GM12864 (cell line): ENCODE measurements at regions not wholly inside any gene's neighbourhood (a gene's known extent, or its start where the extent isn't known, plus 50 kb on each side); places are given as distances from the start of the nearest gene placed in this dataset.

Experiments
- DNase-seq: peaks from one replicate; pipeline ENCODE4 v3.0.0-alpha.2; 2011; ENCODE audit warnings: low read depth
- H3K4me3 ChIP-seq: 2 replicates; pipeline ENCODE4 v1.5.1; 2011; ENCODE audit warnings: mild to moderate bottlenecking, low read depth, low read length, control low read depth
- TF ChIP-seq, protein P1 (sequence below): IDR thresholded peaks from 2 replicates; pipeline ENCODE4 v1.5.1; 2011; ENCODE audit warnings: low read depth, mild to moderate bottlenecking, moderate library complexity, low read length, control low read depth, inconsistent platforms; ENCODE audit errors: missing control alignments

DNA sequence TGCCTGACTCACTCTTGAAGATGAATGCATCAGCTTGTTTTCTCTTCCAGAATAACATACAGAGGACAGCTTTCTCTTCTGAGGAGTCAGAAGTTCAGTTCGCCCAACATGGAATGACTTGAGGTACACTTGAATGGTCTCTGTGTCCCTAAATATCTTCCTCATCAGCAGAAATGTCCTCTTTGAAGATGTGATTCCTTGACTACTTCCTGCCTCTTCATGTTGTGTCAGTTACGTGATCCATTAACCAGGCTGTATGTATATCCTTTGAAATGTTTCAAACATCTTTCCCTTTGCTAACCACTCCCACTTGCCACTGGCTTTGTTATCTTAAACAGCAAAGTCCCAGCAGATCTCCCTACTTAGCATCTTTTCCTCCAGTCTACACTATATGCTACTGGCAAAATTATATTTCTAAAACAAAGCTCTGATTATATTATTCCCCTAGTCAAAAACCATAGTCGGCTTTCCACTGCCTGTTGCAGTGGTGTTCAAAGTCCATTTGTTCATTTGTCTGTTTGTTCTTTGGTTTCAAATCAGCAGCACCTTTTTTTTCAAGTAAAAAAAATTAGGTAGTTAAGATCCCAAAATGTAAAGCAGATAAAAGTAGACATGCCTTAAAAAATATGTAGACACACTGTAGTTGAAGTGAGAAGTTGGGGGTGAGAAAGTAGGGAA, 82.1 kb upstream of the PAK3 start:
- no peak overlapping the region for H3K4me3 ChIP-seq
- TF ChIP-seq, protein P1, sequence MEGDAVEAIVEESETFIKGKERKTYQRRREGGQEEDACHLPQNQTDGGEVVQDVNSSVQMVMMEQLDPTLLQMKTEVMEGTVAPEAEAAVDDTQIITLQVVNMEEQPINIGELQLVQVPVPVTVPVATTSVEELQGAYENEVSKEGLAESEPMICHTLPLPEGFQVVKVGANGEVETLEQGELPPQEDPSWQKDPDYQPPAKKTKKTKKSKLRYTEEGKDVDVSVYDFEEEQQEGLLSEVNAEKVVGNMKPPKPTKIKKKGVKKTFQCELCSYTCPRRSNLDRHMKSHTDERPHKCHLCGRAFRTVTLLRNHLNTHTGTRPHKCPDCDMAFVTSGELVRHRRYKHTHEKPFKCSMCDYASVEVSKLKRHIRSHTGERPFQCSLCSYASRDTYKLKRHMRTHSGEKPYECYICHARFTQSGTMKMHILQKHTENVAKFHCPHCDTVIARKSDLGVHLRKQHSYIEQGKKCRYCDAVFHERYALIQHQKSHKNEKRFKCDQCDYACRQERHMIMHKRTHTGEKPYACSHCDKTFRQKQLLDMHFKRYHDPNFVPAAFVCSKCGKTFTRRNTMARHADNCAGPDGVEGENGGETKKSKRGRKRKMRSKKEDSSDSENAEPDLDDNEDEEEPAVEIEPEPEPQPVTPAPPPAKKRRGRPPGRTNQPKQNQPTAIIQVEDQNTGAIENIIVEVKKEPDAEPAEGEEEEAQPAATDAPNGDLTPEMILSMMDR = no peak
- no peak for DNase-seq

DNA sequence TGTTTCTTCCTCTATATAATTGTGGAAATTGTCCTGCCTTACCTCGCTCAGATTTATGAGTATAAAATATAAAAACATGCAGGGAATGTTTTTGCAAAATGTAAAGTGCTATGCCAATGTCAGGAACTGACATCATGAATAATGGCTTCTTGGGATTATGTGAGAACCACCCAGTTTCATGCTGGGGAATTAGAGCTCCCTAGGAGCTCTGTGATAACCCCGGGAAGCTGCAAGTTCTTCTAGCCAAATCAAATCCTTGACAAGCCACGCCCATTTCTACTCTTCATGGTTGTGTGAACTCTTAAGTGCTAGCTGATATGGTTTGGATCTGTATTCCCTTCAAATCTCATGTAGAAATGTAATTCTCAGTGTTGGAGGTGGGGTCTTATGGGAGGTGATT, 85.9 kb upstream of the PAK3 start:
- TF ChIP-seq, protein P1 = no peak
- H3K4me3 ChIP-seq = no peak overlapping the region
- no peak for DNase-seq

GRCh38 chrX:111009256-111009655, 86.7 kb upstream of the PAK3 start:
- H3K4me3 ChIP-seq = no peak overlapping the region
- DNase-seq = no peak
- TF ChIP-seq, protein P1 = no peak

DNA sequence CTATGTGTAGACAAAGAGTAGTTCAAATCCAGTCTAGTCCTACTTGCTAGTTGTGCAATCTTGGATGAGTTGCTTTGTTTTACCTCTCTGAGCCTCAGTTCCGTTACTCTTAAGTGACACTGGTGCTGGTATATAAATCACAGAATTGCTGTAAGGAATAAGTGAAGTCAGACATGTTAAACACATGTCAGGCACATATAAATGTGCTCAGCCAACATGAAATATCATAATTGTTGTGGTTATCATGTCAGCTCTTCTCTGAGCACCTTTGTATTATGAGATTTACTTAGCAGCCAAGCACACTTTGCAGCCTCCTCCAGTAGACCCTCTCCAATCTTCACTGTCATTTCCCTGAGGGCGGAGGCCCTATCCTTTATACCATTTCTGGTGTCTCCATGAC, 87.9 kb upstream of the PAK3 start:
- no peak for DNase-seq
- H3K4me3 ChIP-seq = no peak overlapping the region
- TF ChIP-seq, protein P1 = no peak

DNA sequence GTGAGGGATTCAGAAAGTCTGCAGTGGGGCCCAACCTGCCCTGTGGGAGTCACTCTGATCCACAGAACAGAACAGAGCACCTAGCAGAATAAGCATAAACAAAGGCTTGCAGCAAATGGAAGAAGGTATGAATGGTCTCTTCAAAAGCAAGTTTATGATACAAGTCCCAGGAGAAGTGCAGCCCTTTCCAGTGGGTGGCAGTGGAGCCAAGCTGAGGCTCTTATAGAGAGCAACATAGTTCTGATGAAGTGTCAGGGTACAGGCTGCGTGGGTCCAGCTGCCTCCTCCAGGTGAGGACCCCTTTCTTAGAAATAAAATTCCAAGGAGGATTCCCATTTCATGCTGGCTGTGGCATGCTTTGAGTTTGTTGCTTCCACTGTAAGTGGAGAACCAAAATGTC, 88.8 kb upstream of the PAK3 start:
- TF ChIP-seq, protein P1 = no peak
- H3K4me3 ChIP-seq = no peak overlapping the region
- no peak for DNase-seq

- TF ChIP-seq, protein P1 = no peak
- DNase-seq = no peak
- H3K4me3 ChIP-seq = no peak overlapping the region
These were observed 89.9 kb upstream of the PAK3 start for GRCh38 chrX:111006116-111006515.

- TF ChIP-seq, protein P1 = no peak
- H3K4me3 ChIP-seq = no peak overlapping the region
- DNase-seq = no peak
These were observed 90.8 kb upstream of the PAK3 start for GRCh38 chrX:111005166-111005565.
